Medulla oblongata (tissue), 1 donor: ENCODE measurements at regions not wholly inside any gene's neighbourhood (a gene's known extent, or its start where the extent isn't known, plus 50 kb on each side); places are given as distances from the start of the nearest gene placed in this dataset.

Experiments used
- DNase-seq: peaks from one replicate; pipeline ENCODE4 v3.0.0-alpha.2; 2015; ENCODE audit errors: extremely low spot score

GRCh38 chrX:97666890-97667289 is 783.2 kb downstream of the RPA4 start:
- no peak for DNase-seq

DNA sequence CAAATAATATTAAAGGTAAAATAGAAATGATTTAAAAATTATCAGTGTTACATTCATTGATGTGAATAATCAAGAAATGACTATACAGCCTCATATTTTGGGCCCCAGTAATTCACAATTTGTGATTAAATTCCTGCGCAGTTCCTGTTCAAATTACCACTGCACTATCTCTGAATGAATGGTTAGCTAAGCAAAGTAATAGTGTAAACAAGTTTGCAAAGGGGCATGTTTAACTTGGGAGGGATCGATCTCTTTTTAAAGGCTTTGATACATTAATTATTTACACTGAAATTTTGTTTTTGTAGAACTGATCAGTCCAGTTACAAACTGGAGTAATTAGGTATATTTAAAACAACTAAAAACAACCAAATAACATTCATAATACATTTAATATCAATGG is 784.4 kb downstream of the RPA4 start:
- no peak for DNase-seq

DNA sequence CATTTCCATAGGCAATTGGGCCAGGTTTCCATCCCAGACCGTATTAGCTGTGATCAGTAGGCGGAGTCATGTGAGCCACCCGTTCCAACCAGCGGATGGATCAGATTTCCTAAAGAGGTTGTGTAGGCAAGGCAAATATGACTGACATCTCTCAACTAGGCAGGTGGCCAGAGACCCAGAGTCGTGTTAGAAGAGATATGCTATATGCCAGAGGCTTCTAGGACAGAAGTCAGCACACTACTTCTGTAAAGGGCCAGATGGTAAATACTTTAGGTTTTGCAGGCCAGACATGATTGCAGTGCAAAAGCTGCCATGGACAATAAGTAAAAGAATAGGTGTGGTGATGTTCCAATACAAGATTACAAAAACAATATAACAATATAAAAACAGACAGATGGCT is 788.4 kb downstream of the RPA4 start:
- DNase-seq = no peak

GRCh38 chrX:97672608-97673007 is 788.9 kb downstream of the RPA4 start:
- no peak for DNase-seq

GRCh38 chrX:97673135-97673534 is 789.4 kb downstream of the RPA4 start:
- DNase-seq = no peak

GRCh38 chrX:97682991-97683840 is 799.5 kb downstream of the RPA4 start:
- no peak for DNase-seq

- peak; percentile 2 for DNase-seq
These were observed 802.0 kb downstream of the RPA4 start for GRCh38 chrX:97685753-97686152.

DNA sequence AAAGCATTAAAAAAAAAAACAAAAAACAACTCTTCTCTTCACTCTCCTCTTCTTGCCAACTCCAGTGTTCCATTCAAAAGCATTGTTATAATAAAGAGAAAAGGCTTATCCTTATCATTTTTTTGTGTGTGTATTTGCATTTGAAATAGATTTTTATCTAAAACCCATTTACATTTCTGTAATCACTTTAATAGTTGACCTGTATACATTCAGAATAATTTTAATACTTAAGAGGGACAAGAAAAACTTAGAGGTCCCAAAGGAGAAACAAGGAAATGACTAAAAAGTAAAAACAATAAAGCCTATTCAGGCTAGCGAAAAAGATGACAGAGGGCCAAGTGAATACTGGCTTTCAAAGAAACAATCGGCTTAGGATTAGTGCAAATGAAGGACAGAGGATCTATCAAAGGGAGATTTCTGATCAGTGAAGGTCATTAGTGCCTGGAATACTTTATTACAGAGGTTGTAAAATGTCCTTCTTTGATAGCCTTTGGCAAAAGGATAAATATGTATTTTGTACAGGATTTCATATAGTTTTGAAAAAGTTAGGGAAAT is 808.3 kb downstream of the RPA4 start:
- peak; percentile 11 for DNase-seq

GRCh38 chrX:97692575-97692974 is 808.9 kb downstream of the RPA4 start:
- DNase-seq = no peak

- DNase-seq = no peak
These were observed 816.8 kb downstream of the RPA4 start for GRCh38 chrX:97700547-97700946.

DNA sequence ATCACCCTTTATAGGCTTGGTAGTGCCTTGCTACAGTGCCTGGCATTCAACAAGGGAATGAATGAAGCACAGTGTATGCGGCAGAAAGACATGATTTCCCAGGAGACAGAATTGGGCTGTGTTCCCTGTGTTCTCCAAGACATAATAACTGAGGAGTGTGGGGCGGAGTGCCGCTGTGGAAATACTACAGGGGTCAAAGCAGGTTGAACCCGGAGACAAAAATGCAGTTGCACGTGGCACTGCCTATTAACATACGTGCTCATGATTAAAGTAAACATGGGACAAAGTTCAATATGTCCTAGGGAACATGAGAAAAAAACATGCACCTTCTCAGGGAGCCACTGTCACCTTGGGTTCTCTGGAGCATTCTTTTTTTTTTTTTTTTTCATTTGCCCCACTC is 820.8 kb downstream of the RPA4 start:
- no peak for DNase-seq

- no peak for DNase-seq
These were observed 821.2 kb downstream of the RPA4 start for GRCh38 chrX:97704881-97705280.

- DNase-seq = no peak
These were observed 822.2 kb downstream of the RPA4 start for GRCh38 chrX:97705936-97706335.

GRCh38 chrX:97714072-97714471 is 830.4 kb downstream of the RPA4 start:
- no peak for DNase-seq

DNA sequence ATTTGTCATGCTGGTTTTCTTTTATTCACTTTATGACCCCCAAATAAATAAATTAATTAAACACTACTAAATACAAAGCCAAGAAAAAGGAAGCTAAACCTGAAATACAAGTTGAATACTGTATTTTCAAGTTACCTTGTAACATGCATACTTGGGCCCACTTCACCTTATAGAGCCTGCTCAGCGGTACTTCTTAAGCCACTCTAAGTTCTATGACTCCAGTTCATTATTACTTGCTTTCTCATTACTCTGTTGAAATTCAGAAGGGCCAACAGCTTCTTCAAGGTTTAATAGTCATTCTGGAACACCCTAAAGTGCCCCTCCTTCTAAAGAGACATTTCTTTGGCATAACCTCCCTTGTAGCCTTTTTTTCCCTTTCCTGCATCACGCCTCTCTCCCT is 844.5 kb downstream of the RPA4 start:
- DNase-seq = no peak

GRCh38 chrX:97740044-97740443 is 856.3 kb downstream of the RPA4 start:
- no peak for DNase-seq

- no peak for DNase-seq
These were observed 857.2 kb downstream of the RPA4 start for GRCh38 chrX:97740886-97741285.

DNA sequence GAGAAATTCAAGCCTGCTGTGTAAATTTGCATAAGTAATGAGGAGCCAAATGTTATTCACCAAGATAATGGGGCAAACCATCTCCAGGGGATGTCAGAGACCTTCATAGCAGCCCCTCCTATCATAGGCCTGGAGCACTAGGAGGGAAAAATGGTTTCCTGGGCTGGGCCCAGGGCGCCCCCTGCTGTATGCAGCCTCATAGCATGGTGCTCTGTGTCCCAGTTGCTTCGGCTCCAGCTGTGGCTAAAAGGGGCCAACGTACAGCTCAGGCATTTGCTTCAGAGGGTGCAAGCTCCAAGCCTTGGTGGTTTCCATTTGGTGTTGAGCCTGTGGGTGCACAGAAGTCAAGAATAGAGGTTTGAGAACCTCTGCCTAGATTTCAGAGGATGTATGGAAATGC is 859.3 kb downstream of the RPA4 start:
- no peak for DNase-seq

- no peak for DNase-seq
These were observed 863.6 kb downstream of the RPA4 start for GRCh38 chrX:97747346-97747745.

GRCh38 chrX:97751016-97751415 is 867.3 kb downstream of the RPA4 start:
- no peak for DNase-seq

GRCh38 chrX:97751735-97752134 is 868.0 kb downstream of the RPA4 start:
- DNase-seq = no peak

DNA sequence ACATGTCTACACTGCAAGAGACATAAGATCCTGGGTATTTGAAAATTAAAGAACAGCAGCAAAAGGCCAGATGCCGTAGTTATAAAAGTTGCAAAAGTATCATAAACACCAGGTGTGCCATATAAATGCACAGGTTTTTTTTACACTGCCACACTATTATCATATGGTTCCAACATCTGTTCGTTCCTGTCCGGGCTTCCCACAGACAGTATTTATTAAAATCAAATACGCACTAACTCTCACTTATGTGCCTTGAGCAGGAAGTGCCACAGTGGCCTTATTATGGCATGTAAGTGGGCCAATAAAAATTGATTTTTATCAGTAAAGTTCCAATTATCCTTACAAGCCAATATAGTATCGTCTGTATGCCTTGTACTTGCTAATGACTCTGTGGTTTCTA is 873.2 kb downstream of the RPA4 start:
- no peak for DNase-seq

DNA sequence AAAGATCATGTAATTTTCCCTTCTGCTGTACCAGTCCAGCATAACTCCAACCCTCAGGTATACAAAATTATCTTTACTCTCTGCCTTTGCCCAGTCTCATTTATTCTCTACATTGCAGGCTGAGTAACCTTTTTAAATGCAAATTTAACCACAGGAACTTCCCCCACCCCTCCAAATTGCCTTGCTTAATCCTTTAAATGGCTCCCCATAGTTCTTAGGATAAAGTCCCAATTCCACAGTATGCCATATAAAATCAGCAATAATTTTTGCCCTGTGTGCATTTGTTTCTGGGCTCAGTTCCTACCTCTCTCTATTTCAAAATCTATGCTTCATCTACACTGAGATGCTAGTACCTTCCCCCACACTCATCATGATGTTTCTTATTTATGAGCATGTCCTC is 879.7 kb downstream of the RPA4 start:
- DNase-seq = no peak

DNA sequence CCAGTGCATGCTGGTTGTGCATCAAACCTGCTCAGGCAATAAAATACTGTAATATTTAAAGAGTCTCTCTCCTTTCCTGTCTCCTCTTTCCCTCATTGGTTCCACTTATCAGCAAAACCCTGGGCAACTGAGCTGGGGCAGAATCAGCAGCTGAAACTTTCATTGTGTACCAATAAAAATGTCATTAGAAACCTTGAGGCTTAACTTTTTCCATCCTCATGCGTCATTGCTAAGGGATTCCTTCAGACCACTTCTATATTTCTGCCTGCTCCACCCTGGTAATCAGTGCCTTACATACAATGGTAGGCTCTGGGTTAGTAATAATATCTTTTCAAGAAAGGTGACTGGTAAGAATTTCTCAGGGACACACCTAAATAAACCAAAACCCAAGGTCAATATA is 880.3 kb downstream of the RPA4 start:
- DNase-seq = no peak
